Heart right ventricle (tissue), 16 donors: ENCODE measurements at regions not wholly inside any gene's neighbourhood (a gene's known extent, or its start where the extent isn't known, plus 50 kb on each side); places are given as distances from the start of the nearest gene placed in this dataset.

ENCODE experiments used
- ATAC-seq, 8 donors: fragments of 200-7000 bp; cut with Tn5 transposase; one replicate each; pipeline ENCODE4 v1.9.1; 2020; ENCODE audit warnings: mild to moderate bottlenecking in 8 of 8, moderate library complexity in 8 of 8, moderate number of reproducible peaks in 1 of 8
- DNase-seq, 2 donors: peaks; one replicate each; pipeline ENCODE4 v3.0.0-alpha.2; 2020
- H3K27ac ChIP-seq, 10 donors: fragments of 200-600 bp; sonication (generic) in 2 of 10; one replicate each; pipeline versions ENCODE4 v1.5.0 to v1.8.0; 2020 to 2022; ENCODE audit warnings: mild to moderate bottlenecking in 3 of 10
- H3K27me3 ChIP-seq, 7 donors: fragments of 200-600 bp; one replicate each; pipeline ENCODE4 v1.8.0; 2021 to 2022; ENCODE audit warnings: mild to moderate bottlenecking in 2 of 7
- H3K36me3 ChIP-seq, 9 donors: fragments of 200-600 bp; sonication (generic) in 1 of 9; one replicate each; pipeline versions ENCODE4 v1.5.0 to v1.8.0; 2020 to 2022; ENCODE audit warnings: mild to moderate bottlenecking in 2 of 9
- H3K4me1 ChIP-seq, 9 donors: fragments of 200-600 bp; sonication (generic) in 1 of 9; one replicate each; pipeline versions ENCODE4 v1.5.0 to v1.8.0; 2020 to 2022; ENCODE audit warnings: mild to moderate bottlenecking in 4 of 9
- H3K4me3 ChIP-seq, 10 donors: fragments of 200-600 bp; sonication (generic) in 2 of 10; one replicate each; pipeline versions ENCODE4 v1.5.0 to v1.8.0; 2020 to 2022; ENCODE audit warnings: mild to moderate bottlenecking in 7 of 10, moderate library complexity in 2 of 10
- H3K9me3 ChIP-seq, 11 donors: fragments of 200-600 bp in 10 of 11; sonication (generic) in 2 of 11; one replicate each; pipeline versions ENCODE4 v1.5.0 to v1.8.0; 2013 to 2022; ENCODE audit warnings: mild to moderate bottlenecking in 2 of 11, control low read depth in 1 of 11, moderate library complexity in 1 of 11
- CTCF ChIP-seq, 9 donors: fragments of 200-600 bp; sonication (generic) in 2 of 9; IDR thresholded peaks; one replicate each; pipeline versions ENCODE4 v1.5.0 to v1.8.0; 2021 to 2022; ENCODE audit warnings: antibody characterized with exemption in 9 of 9, mild to moderate bottlenecking in 5 of 9, moderate library complexity in 1 of 9
- WGBS, 2 donors: extraction: QIAGEN DNeasy Blood & Tissue Kit; methylation state at CpG; one replicate each; pipeline ENCODE4 v1.1.7; 2013; ENCODE audit warnings: inconsistent platforms in 1 of 2; 5-methylcytosine and 5-hydroxymethylcytosine counted together
- intact Hi-C, 10 donors: fragments of 100-400 bp; cut with DNase I; formaldehyde crosslinking; loops; one replicate each; pipeline versions ENCODE4 v1.11.1 to v1.14.2; 2022
- donor health status: Arrhythmogenic right ventricular cardiomyopathy.
- donor health status: ischemic (EF 13 %, LVEDD 7.1; RV severe dilation, severe dysfunction).
- donor health status: healthy with polysubstance abuse.
- donor health status: DM: no; HTN: yes; CAD: no.
- donor health status: DM: no; HTN: no; CAD: no.
- donor health status: ischemic (EF 25% LVEDD 6.9; RV normal size, moderate dysfunction).
- donor health status: ischemic (EF 25% LVEDD 5.7; RV mildly dilated, moderate dysfunction).
- donor health status: healthy.
- donor health status: DM: yes; HTN: yes; CAD: no.
- donor health status: Ischemic cardiomyopathy.
- donor health status: ischemic (EF 35%, LVEDD 5.7; RV mildly dilated, moderate dysfunction).
- donor health status: nonischemic (EF 11% LVEDD 7.7; RV severe dilation, severe dysfunction).
- donor health status: DM: yes; HTN: yes; CAD: no.
- donor health status: PGD.
- donor health status: ischemic (EF 29% LVEDD 5.4; RV normal size, mild dysfunction).
- donor health status: nonischemic (EF 23%, LVEDD 6.1; RV moderate dilation, normal function).

- H3K9me3 ChIP-seq: peaks cover 0 to 6% (median 0%) of the 10 kb centered on the region in 11 donors
Measured at GRCh38 chr12:18207266-18207665, 54.1 kb upstream of the PIK3C2G start.

GRCh38 chr12:18206198-18206597 lies 55.1 kb upstream of the PIK3C2G start:
- no peak overlapping the region for H3K4me3 ChIP-seq
- no peaks in the 10 kb centered on the region for H3K36me3 ChIP-seq
- intact Hi-C loops: no loop called here
- H3K27ac ChIP-seq: no peak overlapping the region
- DNase-seq (no peak), ATAC-seq (no peak)
- no peak for TF ChIP-seq CTCF (IDR thresholded peaks at IDR 0.05)
- peaks cover 0 to 4% (median 0%) of the 10 kb centered on the region in 11 donors for H3K9me3 ChIP-seq
- 84 to 87% methylated on average over 13 of the region's 13 CpGs for WGBS, 2 donors
- H3K4me1 ChIP-seq: no peaks in the 10 kb centered on the region
- H3K27me3 ChIP-seq: no peaks in the 10 kb centered on the region

More at GRCh38 chr12:18207266-18207665, 54.1 kb upstream of the PIK3C2G start:
- no peak overlapping the region for H3K27ac ChIP-seq
- H3K36me3 ChIP-seq: no peaks in the 10 kb centered on the region
- intact Hi-C loops: no loop called here
- no peak for DNase-seq
- no peak overlapping the region for H3K4me3 ChIP-seq
- ATAC-seq: no peak
- H3K4me1 ChIP-seq: no peaks in the 10 kb centered on the region
- H3K27me3 ChIP-seq: no peaks in the 10 kb centered on the region
- TF ChIP-seq CTCF (IDR thresholded peaks at IDR 0.05): no peak

GRCh38 chr12:18204053-18204452 lies 57.3 kb upstream of the PIK3C2G start:
- no peak for TF ChIP-seq CTCF (IDR thresholded peaks at IDR 0.05)
- no peaks in the 10 kb centered on the region for H3K4me1 ChIP-seq
- no peak for DNase-seq
- H3K27me3 ChIP-seq: no peaks in the 10 kb centered on the region
- ATAC-seq: no peak
- intact Hi-C loops: no loop called here
- H3K27ac ChIP-seq: no peak overlapping the region
- H3K9me3 ChIP-seq: no peaks in the 10 kb centered on the region
- no peaks in the 10 kb centered on the region for H3K36me3 ChIP-seq
- no peak overlapping the region for H3K4me3 ChIP-seq
- 82 to 85% methylated on average over 4 of the region's 4 CpGs for WGBS, 2 donors

- H3K27me3 ChIP-seq: no peaks in the 10 kb centered on the region
- DNase-seq (no peak), ATAC-seq (no peak)
- H3K27ac ChIP-seq: no peak overlapping the region
- no peak overlapping the region for H3K4me3 ChIP-seq
- H3K36me3 ChIP-seq: no peaks in the 10 kb centered on the region
- intact Hi-C loops: no loop called here
- no peak for TF ChIP-seq CTCF (IDR thresholded peaks at IDR 0.05)
- H3K9me3 ChIP-seq: no peaks in the 10 kb centered on the region
- H3K4me1 ChIP-seq: no peaks in the 10 kb centered on the region
Measured at GRCh38 chr12:18192119-18192518, 69.2 kb upstream of the PIK3C2G start.

- no peaks in the 10 kb centered on the region for H3K27me3 ChIP-seq
- 69 to 73% methylated on average over 2 of the region's 2 CpGs for WGBS, 2 donors
- no peaks in the 10 kb centered on the region for H3K36me3 ChIP-seq
- H3K9me3 ChIP-seq: no peaks in the 10 kb centered on the region
- no peak for DNase-seq
- intact Hi-C loops: loop anchor here in 1 of 10 donors (5.0 kb wide), 1 partner anchor 146 kb away; no protein-coding TSS in a partner anchor
- ATAC-seq: no peak
- no peak for TF ChIP-seq CTCF (IDR thresholded peaks at IDR 0.05)
- H3K4me1 ChIP-seq: no peaks in the 10 kb centered on the region
- no peak overlapping the region for H3K27ac ChIP-seq
- no peak overlapping the region for H3K4me3 ChIP-seq
Measured at GRCh38 chr12:18183141-18183540, 78.2 kb upstream of the PIK3C2G start.
